Prostate gland (tissue), 2 donors: ENCODE measurements at regions not wholly inside any gene's neighbourhood (a gene's known extent, or its start where the extent isn't known, plus 50 kb on each side); places are given as distances from the start of the nearest gene placed in this dataset.

Experiments used
- POLR2A ChIP-seq: fragments of 450-650 bp; IDR thresholded peaks from one replicate; pipeline ENCODE4 v1.6.1; 2016; ENCODE audit warnings: antibody characterized with exemption, mild to moderate bottlenecking
- POLR2AphosphoS5 ChIP-seq: sonication (generic); formaldehyde crosslinking; IDR thresholded peaks from one replicate; pipeline ENCODE4 v1.6.1; 2017; ENCODE audit warnings: antibody characterized with exemption
- TF ChIP-seq, protein P1 (sequence below), 4 experiments: fragments of 200-600 bp in 2 of 4; fragments of 450-650 bp in 2 of 4; sonication (generic) in 2 of 4; IDR thresholded peaks; 1 replicate in 3 of 4; 2 replicates in 1 of 4; pipeline ENCODE4 v1.5.1; 2016 to 2019; ENCODE audit warnings: antibody characterized with exemption in 4 of 4, mild to moderate bottlenecking in 2 of 4, moderate library complexity in 2 of 4

DNA sequence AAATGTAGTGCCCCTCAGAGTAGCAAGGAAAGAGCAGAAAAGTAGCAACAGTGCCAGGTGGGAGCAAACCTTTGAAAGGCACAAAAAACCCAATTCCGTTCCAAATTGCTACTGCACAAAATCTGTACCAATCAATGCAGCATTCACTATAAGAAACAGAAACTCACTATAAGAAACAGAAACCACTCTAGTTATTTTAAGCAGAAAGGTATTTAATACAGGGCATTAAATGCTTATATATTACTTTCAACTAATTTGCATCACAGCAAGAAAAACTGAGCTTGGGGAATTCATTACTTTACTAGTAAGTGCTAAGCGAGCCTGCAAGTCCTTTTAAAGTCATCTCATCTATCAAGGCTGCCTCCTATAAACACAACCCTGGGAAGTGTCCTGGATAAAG lies 116.5 kb upstream of the OLIG3 start:
- TF ChIP-seq, protein P1, sequence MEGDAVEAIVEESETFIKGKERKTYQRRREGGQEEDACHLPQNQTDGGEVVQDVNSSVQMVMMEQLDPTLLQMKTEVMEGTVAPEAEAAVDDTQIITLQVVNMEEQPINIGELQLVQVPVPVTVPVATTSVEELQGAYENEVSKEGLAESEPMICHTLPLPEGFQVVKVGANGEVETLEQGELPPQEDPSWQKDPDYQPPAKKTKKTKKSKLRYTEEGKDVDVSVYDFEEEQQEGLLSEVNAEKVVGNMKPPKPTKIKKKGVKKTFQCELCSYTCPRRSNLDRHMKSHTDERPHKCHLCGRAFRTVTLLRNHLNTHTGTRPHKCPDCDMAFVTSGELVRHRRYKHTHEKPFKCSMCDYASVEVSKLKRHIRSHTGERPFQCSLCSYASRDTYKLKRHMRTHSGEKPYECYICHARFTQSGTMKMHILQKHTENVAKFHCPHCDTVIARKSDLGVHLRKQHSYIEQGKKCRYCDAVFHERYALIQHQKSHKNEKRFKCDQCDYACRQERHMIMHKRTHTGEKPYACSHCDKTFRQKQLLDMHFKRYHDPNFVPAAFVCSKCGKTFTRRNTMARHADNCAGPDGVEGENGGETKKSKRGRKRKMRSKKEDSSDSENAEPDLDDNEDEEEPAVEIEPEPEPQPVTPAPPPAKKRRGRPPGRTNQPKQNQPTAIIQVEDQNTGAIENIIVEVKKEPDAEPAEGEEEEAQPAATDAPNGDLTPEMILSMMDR (IDR thresholded peaks at IDR 0.05), result no peak
- no peak for TF ChIP-seq POLR2A
- TF ChIP-seq POLR2AphosphoS5, result no peak
